Activated CD4-positive, CD25-positive, alpha-beta regulatory T cell (primary cell): ENCODE measurements at regions not wholly inside any gene's neighbourhood (a gene's known extent, or its start where the extent isn't known, plus 50 kb on each side); places are given as distances from the start of the nearest gene placed in this dataset.

ENCODE experiments used
- DNase-seq, 4 experiments: peaks; one replicate each; lab custom pipeline; 2025; lab: John Stamatoyannopoulos, UW

GRCh38 chr17:72301887-72302286, 181.1 kb downstream of the SOX9 start:
- DNase-seq, result no peak

GRCh38 chr17:72302735-72303134, 181.9 kb downstream of the SOX9 start:
- DNase-seq, result no peak

- no peak for DNase-seq
These were observed 183.2 kb downstream of the SOX9 start for GRCh38 chr17:72303787-72304733.

GRCh38 chr17:72304859-72305258, 184.0 kb downstream of the SOX9 start:
- DNase-seq, result no peak

- DNase-seq, result no peak
These were observed 184.7 kb downstream of the SOX9 start for GRCh38 chr17:72305472-72305871.

GRCh38 chr17:72306037-72306436, 185.2 kb downstream of the SOX9 start:
- no peak for DNase-seq

GRCh38 chr17:72307836-72308235, 187.0 kb downstream of the SOX9 start:
- DNase-seq, result no peak

- DNase-seq, result no peak
These were observed 188.0 kb downstream of the SOX9 start for GRCh38 chr17:72308744-72309385.

GRCh38 chr17:72311004-72311403, 190.2 kb downstream of the SOX9 start:
- no peak for DNase-seq

GRCh38 chr17:72315122-72315913, 194.5 kb downstream of the SOX9 start:
- no peak for DNase-seq

- DNase-seq, result no peak
These were observed 197.3 kb downstream of the SOX9 start for GRCh38 chr17:72318131-72318530.

- DNase-seq, result no peak
These were observed 201.1 kb downstream of the SOX9 start for GRCh38 chr17:72321896-72322295.

GRCh38 chr17:72332367-72332766, 211.5 kb downstream of the SOX9 start:
- no peak for DNase-seq

GRCh38 chr17:72333570-72333969, 212.8 kb downstream of the SOX9 start:
- no peak for DNase-seq

GRCh38 chr17:72334205-72334604, 213.4 kb downstream of the SOX9 start:
- no peak for DNase-seq

GRCh38 chr17:72336026-72336803, 215.4 kb downstream of the SOX9 start:
- no peak for DNase-seq

GRCh38 chr17:72336804-72337070, 215.9 kb downstream of the SOX9 start:
- DNase-seq, result no peak

GRCh38 chr17:72338304-72338703, 217.5 kb downstream of the SOX9 start:
- no peak for DNase-seq

- DNase-seq, result no peak
These were observed 218.3 kb downstream of the SOX9 start for GRCh38 chr17:72338847-72339790.

GRCh38 chr17:72340836-72341235, 220.0 kb downstream of the SOX9 start:
- no peak for DNase-seq

- DNase-seq, result no peak
These were observed 221.2 kb downstream of the SOX9 start for GRCh38 chr17:72342061-72342460.
